Progenitor cell of endocrine pancreas (in vitro differentiated cells): ENCODE measurements at regions not wholly inside any gene's neighbourhood (a gene's known extent, or its start where the extent isn't known, plus 50 kb on each side); places are given as distances from the start of the nearest gene placed in this dataset.

Experiments
- DNase-seq: peaks from one replicate; pipeline ENCODE4 v3.0.0; 2021; ENCODE audit warnings: low spot score; ENCODE audit not compliant: unreplicated experiment
- H3K27ac Mint-ChIP-seq: 2 replicates; pipeline ENCODE4 v1.8.0; 2021; ENCODE audit warnings: mild to moderate bottlenecking, moderate library complexity, mixed read lengths
- H3K27me3 Mint-ChIP-seq: 2 replicates; pipeline ENCODE4 v1.8.0; 2021; ENCODE audit warnings: mixed read lengths
- H3K36me3 Mint-ChIP-seq: 2 replicates; pipeline ENCODE4 v1.8.0; 2022; ENCODE audit warnings: mixed read lengths; ENCODE audit not compliant: insufficient read depth
- H3K4me1 Mint-ChIP-seq: 2 replicates; pipeline ENCODE4 v1.8.0; 2021; ENCODE audit warnings: low read depth, mixed read lengths
- H3K4me3 Mint-ChIP-seq: 2 replicates; pipeline ENCODE4 v1.8.0; 2021; ENCODE audit warnings: low read depth, mild to moderate bottlenecking, moderate library complexity, mixed read lengths
- H3K9me3 Mint-ChIP-seq: 2 replicates; pipeline ENCODE4 v1.8.0; 2021; ENCODE audit warnings: low read depth, mixed read lengths
- TF ChIP-seq, protein P1 (sequence below): fragments of 200-600 bp; sonication (generic); IDR thresholded peaks from one replicate; pipeline ENCODE4 v1.5.0; 2021; ENCODE audit warnings: antibody characterized with exemption, mild to moderate bottlenecking; ENCODE audit not compliant: unreplicated experiment

DNA sequence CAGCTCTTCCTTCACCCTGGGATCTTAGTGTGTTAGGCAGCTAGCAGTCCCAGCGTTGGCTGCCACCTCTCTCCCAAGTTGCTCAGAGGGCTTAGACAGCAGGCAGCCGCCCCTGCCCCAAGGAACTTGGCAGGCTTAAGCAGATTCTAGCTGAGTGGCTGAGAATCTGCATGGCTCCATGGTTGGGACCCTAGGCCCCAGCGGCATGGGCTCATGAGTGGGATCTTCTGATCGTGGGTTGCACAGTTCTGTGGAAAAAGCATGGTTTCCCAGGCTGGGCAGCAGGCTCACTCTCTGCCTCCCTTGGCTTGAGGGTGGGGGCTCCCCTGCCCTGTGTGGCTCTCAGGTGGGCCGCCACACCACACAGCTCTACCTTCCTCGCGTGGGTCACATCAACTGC is 1624.9 kb downstream of the GRIK2 start:
- Mint-ChIP-seq H3K4me1 (no peaks in the 10 kb centered on the region), H3K9me3 (no peaks in the 10 kb centered on the region), H3K4me3 (no peak overlapping the region), H3K36me3 (no peaks in the 10 kb centered on the region), H3K27ac (no peak overlapping the region), H3K27me3 (no peaks in the 10 kb centered on the region)
- no peak for DNase-seq
- TF ChIP-seq, protein P1, sequence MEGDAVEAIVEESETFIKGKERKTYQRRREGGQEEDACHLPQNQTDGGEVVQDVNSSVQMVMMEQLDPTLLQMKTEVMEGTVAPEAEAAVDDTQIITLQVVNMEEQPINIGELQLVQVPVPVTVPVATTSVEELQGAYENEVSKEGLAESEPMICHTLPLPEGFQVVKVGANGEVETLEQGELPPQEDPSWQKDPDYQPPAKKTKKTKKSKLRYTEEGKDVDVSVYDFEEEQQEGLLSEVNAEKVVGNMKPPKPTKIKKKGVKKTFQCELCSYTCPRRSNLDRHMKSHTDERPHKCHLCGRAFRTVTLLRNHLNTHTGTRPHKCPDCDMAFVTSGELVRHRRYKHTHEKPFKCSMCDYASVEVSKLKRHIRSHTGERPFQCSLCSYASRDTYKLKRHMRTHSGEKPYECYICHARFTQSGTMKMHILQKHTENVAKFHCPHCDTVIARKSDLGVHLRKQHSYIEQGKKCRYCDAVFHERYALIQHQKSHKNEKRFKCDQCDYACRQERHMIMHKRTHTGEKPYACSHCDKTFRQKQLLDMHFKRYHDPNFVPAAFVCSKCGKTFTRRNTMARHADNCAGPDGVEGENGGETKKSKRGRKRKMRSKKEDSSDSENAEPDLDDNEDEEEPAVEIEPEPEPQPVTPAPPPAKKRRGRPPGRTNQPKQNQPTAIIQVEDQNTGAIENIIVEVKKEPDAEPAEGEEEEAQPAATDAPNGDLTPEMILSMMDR: no peak

GRCh38 chr6:103017878-103018277 is 1624.4 kb downstream of the GRIK2 start:
- Mint-ChIP-seq H3K36me3 (no peaks in the 10 kb centered on the region), H3K27ac (no peak overlapping the region), H3K27me3 (no peaks in the 10 kb centered on the region), H3K4me3 (no peak overlapping the region), H3K4me1 (no peaks in the 10 kb centered on the region), H3K9me3 (no peaks in the 10 kb centered on the region)
- TF ChIP-seq, protein P1: no peak
- DNase-seq: no peak

DNA sequence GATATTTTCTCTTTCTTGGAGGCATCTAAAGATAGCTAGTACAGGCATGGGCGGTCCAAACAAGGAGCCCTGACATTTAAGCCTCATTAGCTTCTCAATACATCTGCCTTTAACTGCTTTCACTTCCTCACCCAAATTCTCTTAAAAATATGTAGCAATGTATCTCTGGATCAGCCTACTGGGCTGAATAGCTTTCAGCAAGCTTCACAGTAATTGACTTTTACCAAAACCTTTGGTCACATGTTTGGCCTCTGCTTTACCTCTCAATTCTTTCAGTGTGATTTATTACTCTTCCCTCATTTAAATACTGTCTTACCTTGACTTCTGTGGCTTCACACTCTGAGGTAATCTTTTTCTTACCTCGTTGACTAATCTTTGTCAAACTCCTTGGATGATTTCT is 1618.1 kb downstream of the GRIK2 start:
- TF ChIP-seq, protein P1: no peak
- Mint-ChIP-seq H3K9me3 (peaks cover 6% of the 10 kb centered on the region), H3K27ac (no peak overlapping the region), H3K27me3 (no peaks in the 10 kb centered on the region), H3K4me3 (no peak overlapping the region), H3K36me3 (no peaks in the 10 kb centered on the region), H3K4me1 (peaks cover 5% of the 10 kb centered on the region)
- no peak for DNase-seq

- H3K27me3 Mint-ChIP-seq: no peaks in the 10 kb centered on the region
- no peaks in the 10 kb centered on the region for H3K36me3 Mint-ChIP-seq
- H3K9me3 Mint-ChIP-seq: peaks cover 15% of the 10 kb centered on the region
- no peak for DNase-seq
- no peak overlapping the region for H3K4me3 Mint-ChIP-seq
- TF ChIP-seq, protein P1: no peak
- H3K27ac Mint-ChIP-seq: no peak overlapping the region
- H3K4me1 Mint-ChIP-seq: peaks cover 13% of the 10 kb centered on the region
Observed at GRCh38 chr6:103002282-103002681, 1608.8 kb downstream of the GRIK2 start.

- Mint-ChIP-seq H3K4me1 (peaks cover 13% of the 10 kb centered on the region), H3K9me3 (peaks cover 10% of the 10 kb centered on the region), H3K4me3 (no peak overlapping the region), H3K27ac (peak overlapping the region; percentile 31), H3K36me3 (no peaks in the 10 kb centered on the region), H3K27me3 (no peaks in the 10 kb centered on the region)
- DNase-seq: no peak
- TF ChIP-seq, protein P1: no peak
Observed at GRCh38 chr6:103001724-103002123, 1608.2 kb downstream of the GRIK2 start.
